Erythroblast (primary cell): ENCODE measurements at regions not wholly inside any gene's neighbourhood (a gene's known extent, or its start where the extent isn't known, plus 50 kb on each side); places are given as distances from the start of the nearest gene placed in this dataset.

Experiments
- GATA1 ChIP-seq: IDR thresholded peaks from 2 replicates; pipeline ENCODE4 v1.6.1; 2011; ENCODE audit warnings: low read depth, mild to moderate bottlenecking, control low read depth, low read length, moderate library complexity
- POLR2A ChIP-seq: IDR thresholded peaks from 2 replicates; pipeline ENCODE4 v1.6.1; 2011; ENCODE audit warnings: mild to moderate bottlenecking, low read length

DNA sequence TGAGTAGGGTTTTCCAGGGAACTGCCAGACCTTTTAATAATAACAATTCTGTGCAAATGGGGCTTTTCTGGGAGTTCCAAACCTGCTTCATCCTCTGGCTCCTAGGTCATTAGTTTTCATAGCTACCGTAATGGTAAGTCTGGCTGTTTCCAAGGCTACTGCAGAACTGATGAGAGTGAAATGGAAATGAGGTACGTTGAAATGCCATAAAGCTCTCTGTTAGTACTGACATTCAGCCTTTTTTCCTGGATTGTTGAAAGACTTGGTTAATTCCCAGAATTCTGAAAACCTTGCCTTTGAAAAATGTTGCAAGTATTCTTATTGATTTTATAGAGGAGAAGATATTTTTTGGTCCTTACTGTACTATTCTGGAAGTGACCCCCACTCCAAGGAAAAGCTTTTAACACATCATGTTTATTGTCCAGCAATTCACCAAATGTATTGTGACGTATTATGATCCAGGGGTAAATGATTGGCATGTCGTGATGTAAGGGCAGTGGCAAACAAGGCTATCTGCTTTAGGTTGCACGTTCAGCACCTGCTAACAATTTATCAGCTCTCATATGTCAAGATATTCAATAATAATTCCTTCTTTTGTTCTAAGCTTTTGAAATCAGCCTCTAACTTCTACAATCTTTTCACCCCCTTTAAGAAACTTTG, 767.0 kb upstream of the RAB6C start:
- no peak for TF ChIP-seq POLR2A
- TF ChIP-seq GATA1, result no peak
